IPS DF 6.9 (cell line): ENCODE measurements at regions not wholly inside any gene's neighbourhood (a gene's known extent, or its start where the extent isn't known, plus 50 kb on each side); places are given as distances from the start of the nearest gene placed in this dataset.

Source experiments
- DNase-seq: peaks from one replicate; pipeline ENCODE4 v3.0.0-alpha.2; 2013; ENCODE audit warnings: low read depth, low spot score
- H3K27ac ChIP-seq: one replicate; pipeline ENCODE4 v1.5.1; 2013; ENCODE audit warnings: low read length, control low read depth
- H3K27me3 ChIP-seq: 2 replicates; pipeline ENCODE4 v1.6.1; 2013; ENCODE audit warnings: mild to moderate bottlenecking, low read length; ENCODE audit not compliant: control insufficient read depth, insufficient read depth
- H3K36me3 ChIP-seq: 2 replicates; pipeline ENCODE4 v1.6.1; 2013; ENCODE audit warnings: low read length; ENCODE audit not compliant: control insufficient read depth, insufficient read depth
- H3K4me1 ChIP-seq: 2 replicates; pipeline ENCODE4 v1.6.1; 2013; ENCODE audit warnings: low read length; ENCODE audit not compliant: control insufficient read depth, insufficient read depth
- H3K4me3 ChIP-seq: 2 replicates; pipeline ENCODE4 v1.5.1; 2013; ENCODE audit warnings: mild to moderate bottlenecking, low read length
- H3K9me3 ChIP-seq: 2 replicates; pipeline ENCODE4 v1.6.1; 2013; ENCODE audit warnings: low read length, inconsistent platforms; ENCODE audit not compliant: control insufficient read depth, insufficient read depth
- WGBS: extraction: QIAGEN DNeasy Blood & Tissue Kit; methylation state at CpG from one replicate; pipeline ENCODE4 v1.1.7; 2013; ENCODE audit warnings: mixed read lengths, missing lambda C conversion rate; ENCODE audit not compliant: insufficient read length, insufficient coverage; 5-methylcytosine and 5-hydroxymethylcytosine counted together

DNA sequence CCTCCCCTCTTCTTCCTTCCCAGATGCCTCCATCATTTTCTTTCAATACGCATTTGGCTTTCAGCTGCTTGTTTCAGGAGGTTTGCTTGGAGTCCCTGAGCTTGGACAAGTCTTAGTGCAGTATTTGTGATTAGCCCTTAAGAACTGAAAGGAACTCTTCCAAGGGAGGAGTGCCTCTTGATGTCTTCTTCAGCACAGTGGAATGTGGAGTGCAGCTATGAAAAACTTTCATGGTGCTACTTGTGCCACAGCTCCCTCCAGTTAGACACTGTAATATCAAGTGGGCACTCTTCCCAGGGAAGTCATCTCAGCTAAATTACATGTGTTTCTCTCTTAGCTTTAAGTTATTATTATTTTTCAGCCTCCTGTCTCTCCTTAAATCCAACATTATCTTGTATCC lies 173.1 kb downstream of the NECTIN3 start:
- Histone ChIP-seq H3K27me3 (no peaks in the 10 kb centered on the region), H3K9me3 (no peaks in the 10 kb centered on the region), H3K4me3 (no peak overlapping the region), H3K4me1 (no peaks in the 10 kb centered on the region), H3K27ac (no peak overlapping the region), H3K36me3 (no peaks in the 10 kb centered on the region)
- DNase-seq, result no peak
- WGBS, result no CpG with 5 or more reads among the region's 1 CpG

DNA sequence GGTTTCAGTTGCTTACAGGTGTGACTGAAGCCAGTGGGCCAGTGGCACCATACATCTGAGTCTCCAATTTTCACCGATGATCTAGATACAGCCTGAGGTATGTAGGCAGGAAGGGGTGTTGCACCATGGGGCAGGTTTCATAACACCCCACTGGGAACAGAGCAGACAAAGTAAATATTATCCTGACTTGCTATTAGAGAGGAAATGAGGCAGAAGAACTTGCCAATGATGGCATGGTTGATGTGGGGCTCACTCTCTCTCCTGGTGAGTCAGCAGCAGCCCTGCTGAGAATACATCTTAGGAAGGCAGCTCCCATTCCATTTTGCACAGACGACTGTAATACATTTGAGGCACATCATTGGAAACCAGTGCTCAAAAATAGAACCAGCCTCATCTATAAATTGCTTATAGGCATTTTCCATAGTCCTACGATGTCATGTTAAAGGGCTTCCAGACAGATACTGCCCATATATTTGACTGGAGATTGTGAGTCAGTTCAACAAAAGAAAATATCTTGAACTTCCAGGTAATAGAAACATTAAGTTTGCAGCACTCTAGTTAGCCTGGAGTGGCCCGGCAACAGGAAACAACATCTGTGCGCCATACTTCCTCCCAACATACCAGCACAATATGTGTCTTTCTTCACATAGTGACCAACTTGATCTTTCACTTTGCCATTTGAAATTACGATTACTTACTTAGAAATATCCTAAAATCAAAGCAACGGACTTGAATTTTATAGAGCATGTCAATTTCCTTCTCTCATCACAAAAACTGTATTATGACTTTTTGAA lies 175.5 kb downstream of the NECTIN3 start:
- Histone ChIP-seq H3K4me3 (no peak overlapping the region), H3K4me1 (no peaks in the 10 kb centered on the region), H3K27ac (no peak overlapping the region), H3K36me3 (no peaks in the 10 kb centered on the region), H3K27me3 (no peaks in the 10 kb centered on the region), H3K9me3 (no peaks in the 10 kb centered on the region)
- WGBS, result no CpG with 5 or more reads among the region's 7 CpGs
- DNase-seq, result no peak

- Histone ChIP-seq H3K36me3 (no peaks in the 10 kb centered on the region), H3K27ac (no peak overlapping the region), H3K4me1 (no peaks in the 10 kb centered on the region), H3K4me3 (no peak overlapping the region), H3K27me3 (no peaks in the 10 kb centered on the region), H3K9me3 (no peaks in the 10 kb centered on the region)
- no CpG with 5 or more reads among the region's 1 CpG for WGBS
- no peak for DNase-seq
Observed at GRCh38 chr3:111248406-111248805, 176.8 kb downstream of the NECTIN3 start.

DNA sequence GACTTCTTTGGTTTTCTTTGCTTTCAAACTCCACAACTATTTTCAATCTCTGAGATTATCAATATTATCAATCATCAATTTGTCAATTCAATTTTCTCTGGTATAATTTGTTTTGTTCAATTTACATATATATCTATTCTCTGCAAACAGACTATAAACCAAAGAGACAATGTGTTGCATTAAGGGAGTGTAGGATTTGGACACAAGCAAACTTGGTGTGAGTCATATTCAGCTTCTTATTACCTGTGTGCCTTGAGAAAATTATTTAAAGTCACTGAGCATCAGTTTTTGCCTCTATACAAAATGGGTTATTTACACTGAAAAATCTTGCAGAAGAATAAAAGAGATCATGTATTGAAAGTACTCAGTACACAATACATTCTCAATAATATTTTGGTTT lies 177.8 kb downstream of the NECTIN3 start:
- Histone ChIP-seq H3K9me3 (no peaks in the 10 kb centered on the region), H3K4me3 (no peak overlapping the region)
- DNase-seq, result no peak

GRCh38 chr3:111252779-111253178 lies 181.2 kb downstream of the NECTIN3 start:
- no peak for DNase-seq
- H3K27ac ChIP-seq, result no peak overlapping the region
- H3K9me3 ChIP-seq, result no peaks in the 10 kb centered on the region
- no peaks in the 10 kb centered on the region for H3K4me1 ChIP-seq
- H3K4me3 ChIP-seq, result no peak overlapping the region
- no peaks in the 10 kb centered on the region for H3K36me3 ChIP-seq
- H3K27me3 ChIP-seq, result no peaks in the 10 kb centered on the region
- WGBS, result no CpG with 5 or more reads among the region's 3 CpGs

More for the DNA sequence above, 177.8 kb downstream of the NECTIN3 start:
- Histone ChIP-seq H3K4me1 (no peaks in the 10 kb centered on the region), H3K27ac (no peak overlapping the region), H3K27me3 (no peaks in the 10 kb centered on the region), H3K36me3 (no peaks in the 10 kb centered on the region)

- Histone ChIP-seq H3K4me3 (no peak overlapping the region), H3K36me3 (no peaks in the 10 kb centered on the region), H3K27ac (no peak overlapping the region), H3K4me1 (no peaks in the 10 kb centered on the region), H3K9me3 (no peaks in the 10 kb centered on the region), H3K27me3 (no peaks in the 10 kb centered on the region)
- 100% methylated on average over 1 of the region's 2 CpGs for WGBS
- no peak for DNase-seq
Observed at GRCh38 chr3:111253733-111254132, 182.1 kb downstream of the NECTIN3 start.

- Histone ChIP-seq H3K27ac (no peak overlapping the region), H3K36me3 (no peaks in the 10 kb centered on the region), H3K9me3 (no peaks in the 10 kb centered on the region), H3K4me1 (no peaks in the 10 kb centered on the region), H3K27me3 (no peaks in the 10 kb centered on the region), H3K4me3 (no peak overlapping the region)
- DNase-seq, result no peak
Observed at GRCh38 chr3:111260878-111261277, 189.3 kb downstream of the NECTIN3 start.

- Histone ChIP-seq H3K4me3 (no peak overlapping the region), H3K27me3 (no peaks in the 10 kb centered on the region), H3K27ac (no peak overlapping the region), H3K36me3 (no peaks in the 10 kb centered on the region), H3K4me1 (no peaks in the 10 kb centered on the region), H3K9me3 (no peaks in the 10 kb centered on the region)
- DNase-seq, result no peak
- no CpG with 5 or more reads among the region's 2 CpGs for WGBS
Observed at GRCh38 chr3:111269777-111270176, 198.2 kb downstream of the NECTIN3 start.

DNA sequence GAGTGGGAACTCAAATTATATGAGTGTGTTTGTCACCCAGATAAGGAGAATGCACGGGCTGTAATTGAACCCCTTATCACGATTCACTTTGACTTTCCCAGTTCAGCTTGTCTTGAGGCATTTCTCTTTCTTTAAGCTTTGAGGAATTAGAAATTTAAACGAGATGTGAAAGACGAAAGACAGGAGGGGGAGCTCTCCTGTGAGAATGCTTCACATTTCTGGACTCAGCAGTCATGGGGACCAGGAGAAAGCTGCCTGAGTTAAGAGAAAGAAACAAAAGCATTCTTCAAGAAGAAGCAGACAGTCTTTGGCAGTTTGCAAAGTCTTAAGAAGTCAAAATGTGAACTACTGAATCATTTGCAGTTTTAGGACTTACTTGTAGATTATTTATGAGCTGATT lies 205.6 kb downstream of the NECTIN3 start:
- Histone ChIP-seq H3K27me3 (no peaks in the 10 kb centered on the region), H3K4me3 (no peak overlapping the region), H3K9me3 (no peaks in the 10 kb centered on the region), H3K27ac (no peak overlapping the region), H3K4me1 (no peaks in the 10 kb centered on the region), H3K36me3 (no peaks in the 10 kb centered on the region)
- DNase-seq, result no peak
- WGBS, result no CpG with 5 or more reads among the region's 4 CpGs

DNA sequence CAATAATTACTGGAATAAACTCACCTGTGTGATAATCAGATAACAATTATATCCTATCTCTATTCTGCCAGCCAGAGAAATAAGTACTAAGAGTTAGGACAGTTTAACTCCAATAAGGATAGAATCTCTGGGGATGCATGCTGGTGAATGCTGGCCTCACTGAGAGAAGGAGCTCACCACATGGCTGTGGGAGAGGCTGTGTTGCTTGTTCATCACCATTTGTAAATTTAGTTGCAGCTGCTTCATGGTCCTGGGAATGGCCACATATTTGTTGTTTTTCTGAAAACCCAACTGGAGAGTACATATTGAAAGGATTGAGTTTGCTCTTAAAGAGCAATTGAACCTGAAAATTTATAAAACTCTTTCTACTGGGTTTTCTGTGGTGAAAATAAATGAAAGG lies 207.3 kb downstream of the NECTIN3 start:
- no peaks in the 10 kb centered on the region for H3K27me3 ChIP-seq
- no peak for DNase-seq
- H3K9me3 ChIP-seq, result no peaks in the 10 kb centered on the region
- no peaks in the 10 kb centered on the region for H3K4me1 ChIP-seq
- no peaks in the 10 kb centered on the region for H3K36me3 ChIP-seq
- H3K27ac ChIP-seq, result no peak overlapping the region
- no peak overlapping the region for H3K4me3 ChIP-seq

DNA sequence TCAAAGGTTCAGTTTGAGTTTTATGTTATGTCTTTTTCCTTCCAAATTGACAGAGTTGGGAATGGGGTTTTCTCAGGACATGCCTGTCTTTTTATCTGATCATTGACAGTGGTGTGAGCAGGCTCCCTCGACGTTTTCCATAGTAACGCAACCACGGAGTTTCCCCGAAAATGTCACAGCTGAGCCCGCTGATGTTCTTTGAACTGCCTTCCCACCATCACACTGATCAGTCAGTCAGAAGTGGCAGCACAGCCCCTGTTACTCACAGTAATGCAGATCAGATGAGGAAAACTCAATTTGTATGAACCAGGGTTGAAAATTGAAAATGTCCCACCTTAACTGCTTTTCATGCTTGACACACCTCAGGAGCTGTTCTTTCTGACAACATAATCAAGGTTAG lies 210.4 kb downstream of the NECTIN3 start:
- no peak overlapping the region for H3K4me3 ChIP-seq
- no peaks in the 10 kb centered on the region for H3K36me3 ChIP-seq
- H3K27me3 ChIP-seq, result no peaks in the 10 kb centered on the region
- DNase-seq, result no peak
- no peak overlapping the region for H3K27ac ChIP-seq
- no peaks in the 10 kb centered on the region for H3K4me1 ChIP-seq
- WGBS, result no CpG with 5 or more reads among the region's 6 CpGs
- H3K9me3 ChIP-seq, result no peaks in the 10 kb centered on the region
